ENCODE measurements at regions not wholly inside any gene's neighbourhood (a gene's known extent, or its start where the extent isn't known, plus 50 kb on each side); places are given as distances from the start of the nearest gene placed in this dataset.

GRCh38 chr18:2430191-2430590 is 141.1 kb downstream of the METTL4 start:
- Histone ChIP-seq H3K9me3 (peaks cover 9% of the 10 kb centered on the region; the same call in 1 of the 2 replicates), H3K4me2 (no peak overlapping the region), H3K9me2 (no peaks in the 10 kb centered on the region), H3K4me1 (ENCODE audit: control insufficient read depth in 1 of 2, insufficient read depth in 2 of 2, low read depth in 1 of 2, low read length in 1 of 2) (0 out of 4 replicates have a peak, but pooled peaks cover 0 to 5% of the 10 kb centered on the region in 2 experiments), H3K27me3 (ENCODE audit: insufficient read depth) (no peaks in the 10 kb centered on the region), H3K36me3 (replicated peaks in 1 of 2; ENCODE audit: control insufficient read depth in 1 of 2, insufficient read depth in 2 of 2, low read length in 1 of 2) (no peaks in the 10 kb centered on the region), H3K4me3 (ENCODE audit: low read depth in 2 of 2, low read length in 1 of 2) (no peak overlapping the region), H4K20me1 (ENCODE audit: insufficient read depth) (no peaks in the 10 kb centered on the region), H3K79me2 (ENCODE audit: insufficient read depth) (no peaks in the 10 kb centered on the region), H3K9ac (no peak overlapping the region), H3K27ac (ENCODE audit: low read depth in 2 of 2, low read length in 1 of 2) (no peak overlapping the region), H3F3A (replicated peaks; ENCODE audit: insufficient read depth) (no peaks in the 10 kb centered on the region), H2AFZ (ENCODE audit: low read depth) (no peak overlapping the region)
- POLR2A ChIA-PET, result no interaction called here
- no peak for TF ChIP-seq RXRA (IDR thresholded peaks at IDR 0.05; ENCODE audit: borderline replicate concordance, low read depth)
- CTCF ChIA-PET, result no interaction called here
- DNase-seq, result no peak

GRCh38 chr18:2431806-2432205 is 139.5 kb downstream of the METTL4 start:
- Histone ChIP-seq H2AFZ (ENCODE audit: low read depth) (no peak overlapping the region), H4K20me1 (ENCODE audit: insufficient read depth) (no peaks in the 10 kb centered on the region), H3K27ac (ENCODE audit: low read depth in 2 of 2, low read length in 1 of 2) (no peak overlapping the region), H3K4me3 (ENCODE audit: low read depth in 2 of 2, low read length in 1 of 2) (no peak overlapping the region), H3K36me3 (replicated peaks in 1 of 2; ENCODE audit: control insufficient read depth in 1 of 2, insufficient read depth in 2 of 2, low read length in 1 of 2) (no peaks in the 10 kb centered on the region), H3K9me2 (no peaks in the 10 kb centered on the region), H3K9ac (no peak overlapping the region), H3K9me3 (peaks cover 9% of the 10 kb centered on the region; the same call in 1 of the 2 replicates), H3K27me3 (ENCODE audit: insufficient read depth) (no peaks in the 10 kb centered on the region), H3K4me1 (ENCODE audit: control insufficient read depth in 1 of 2, insufficient read depth in 2 of 2, low read depth in 1 of 2, low read length in 1 of 2) (0 out of 4 replicates have a peak, but pooled peaks cover 0 to 5% of the 10 kb centered on the region in 2 experiments), H3K4me2 (no peak overlapping the region), H3F3A (replicated peaks; ENCODE audit: insufficient read depth) (no peaks in the 10 kb centered on the region), H3K79me2 (ENCODE audit: insufficient read depth) (no peaks in the 10 kb centered on the region)
- 80% methylated on average over 2 of the region's 2 CpGs for WGBS (ENCODE audit: low lambda C conversion rate)
- ChIA-PET POLR2A (no interaction called here), CTCF (no interaction called here)
- DNase-seq, result no peak
- TF ChIP-seq RAD21 (IDR thresholded peaks at IDR 0.05; ENCODE audit: low read length), result no peak
- TF ChIP-seq FOXM1 (IDR thresholded peaks at IDR 0.05; ENCODE audit: low read depth), result no peak
- no peak for TF ChIP-seq CTCF (IDR thresholded peaks at IDR 0.05)
- TF ChIP-seq MXI1 (IDR thresholded peaks at IDR 0.05; ENCODE audit: low read depth, low read length), result no peak
- TF ChIP-seq FOSL2 (IDR thresholded peaks at IDR 0.05; ENCODE audit: borderline replicate concordance, low read depth), result no peak
- TF ChIP-seq CHD2 (IDR thresholded peaks at IDR 0.05; ENCODE audit: low read length, partially characterized antibody), result no peak
- no peak for TF ChIP-seq FOXJ3 (CRISPR knock-in tag; IDR thresholded peaks at IDR 0.05)
- TF ChIP-seq NFIC (IDR thresholded peaks at IDR 0.05; ENCODE audit: borderline replicate concordance), result no peak
- no peak for TF ChIP-seq TAF1 (IDR thresholded peaks at IDR 0.05; ENCODE audit: borderline replicate concordance, low read depth, low read length)
- TF ChIP-seq SIN3A (IDR thresholded peaks at IDR 0.05; ENCODE audit: borderline replicate concordance, low read depth, low read length), result no peak
- TF ChIP-seq RFX5 (IDR thresholded peaks at IDR 0.05; ENCODE audit: low read length), result no peak
- TF ChIP-seq SMC3 (IDR thresholded peaks at IDR 0.05; ENCODE audit: low read depth, low read length), result no peak
- TF ChIP-seq, protein P1, sequence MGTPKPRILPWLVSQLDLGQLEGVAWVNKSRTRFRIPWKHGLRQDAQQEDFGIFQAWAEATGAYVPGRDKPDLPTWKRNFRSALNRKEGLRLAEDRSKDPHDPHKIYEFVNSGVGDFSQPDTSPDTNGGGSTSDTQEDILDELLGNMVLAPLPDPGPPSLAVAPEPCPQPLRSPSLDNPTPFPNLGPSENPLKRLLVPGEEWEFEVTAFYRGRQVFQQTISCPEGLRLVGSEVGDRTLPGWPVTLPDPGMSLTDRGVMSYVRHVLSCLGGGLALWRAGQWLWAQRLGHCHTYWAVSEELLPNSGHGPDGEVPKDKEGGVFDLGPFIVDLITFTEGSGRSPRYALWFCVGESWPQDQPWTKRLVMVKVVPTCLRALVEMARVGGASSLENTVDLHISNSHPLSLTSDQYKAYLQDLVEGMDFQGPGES (IDR thresholded peaks at IDR 0.05; ENCODE audit: low read depth, low read length), result no peak

All from SK-N-SH (cell line).